DMS79 treated with DMSO at 0.1 percent for 48 hours (cell line): ENCODE measurements at regions not wholly inside any gene's neighbourhood (a gene's known extent, or its start where the extent isn't known, plus 50 kb on each side); places are given as distances from the start of the nearest gene placed in this dataset.
"Not testable (repeated sequence)": the region's sequence is repeated elsewhere in the genome, so short reads cannot be mapped to it uniquely, and the experiment has no call there.

ENCODE experiments used
- DNase-seq: peaks from one replicate; lab custom pipeline; 2025; lab: John Stamatoyannopoulos, UW

GRCh38 chr14:101286271-101287018 lies 274.9 kb upstream of the DIO3 start:
- DNase-seq, result no peak

- DNase-seq, result no peak
Measured at GRCh38 chr14:101288436-101289229, 272.7 kb upstream of the DIO3 start.

GRCh38 chr14:101289230-101289690 lies 272.0 kb upstream of the DIO3 start:
- DNase-seq, result no peak

GRCh38 chr14:101289911-101290310 lies 271.4 kb upstream of the DIO3 start:
- DNase-seq, result no peak

- no peak for DNase-seq
Measured at GRCh38 chr14:101290611-101291010, 270.7 kb upstream of the DIO3 start.

- DNase-seq, result no peak
Measured at GRCh38 chr14:101291390-101291789, 269.9 kb upstream of the DIO3 start.

GRCh38 chr14:101292448-101292847 lies 268.8 kb upstream of the DIO3 start:
- DNase-seq, result no peak

- no peak for DNase-seq
Measured at GRCh38 chr14:101293605-101294004, 267.7 kb upstream of the DIO3 start.

- no peak for DNase-seq
Measured at GRCh38 chr14:101294136-101294535, 267.2 kb upstream of the DIO3 start.

- DNase-seq, result not testable (repeated sequence)
Measured at GRCh38 chr14:101299781-101300180, 261.5 kb upstream of the DIO3 start.

GRCh38 chr14:101301011-101301410 lies 260.3 kb upstream of the DIO3 start:
- DNase-seq, result no peak

GRCh38 chr14:101307162-101307561 lies 254.1 kb upstream of the DIO3 start:
- DNase-seq, result not testable (repeated sequence)

GRCh38 chr14:101311186-101311585 lies 250.1 kb upstream of the DIO3 start:
- not testable (repeated sequence) for DNase-seq

GRCh38 chr14:101313268-101313667 lies 248.0 kb upstream of the DIO3 start:
- no peak for DNase-seq

- no peak for DNase-seq
Measured at GRCh38 chr14:101315802-101316296, 245.4 kb upstream of the DIO3 start.

GRCh38 chr14:101318271-101318670 lies 243.0 kb upstream of the DIO3 start:
- no peak for DNase-seq

- DNase-seq, result no peak
Measured at GRCh38 chr14:101320396-101320795, 240.9 kb upstream of the DIO3 start.

GRCh38 chr14:101322223-101322622 lies 239.1 kb upstream of the DIO3 start:
- no peak for DNase-seq

GRCh38 chr14:101323111-101323510 lies 238.2 kb upstream of the DIO3 start:
- DNase-seq, result no peak

- DNase-seq, result not testable (repeated sequence)
Measured at GRCh38 chr14:101323614-101324235, 237.6 kb upstream of the DIO3 start.

- DNase-seq, result no peak
Measured at GRCh38 chr14:101325319-101325718, 236.0 kb upstream of the DIO3 start.

- no peak for DNase-seq
Measured at GRCh38 chr14:101328412-101329028, 232.8 kb upstream of the DIO3 start.
